Kidney (tissue), 13 donors: ENCODE measurements at regions not wholly inside any gene's neighbourhood (a gene's known extent, or its start where the extent isn't known, plus 50 kb on each side); places are given as distances from the start of the nearest gene placed in this dataset.

Experiments used
- DNase-seq, 5 donors: peaks; one replicate each; pipeline ENCODE4 v3.0.0-alpha.2; 2013 to 2020
- FAIRE-seq: peaks from 2 replicates; lab custom pipeline; 2012; peaks lifted over from hg19 to GRCh38; lab: Jason Lieb, UNC
- H3K27ac ChIP-seq, 2 donors: one replicate each; pipeline ENCODE4 v1.7.0; 2013; ENCODE audit warnings: low read depth in 2 of 2, low read length in 2 of 2, inconsistent platforms in 1 of 2
- H3K27me3 ChIP-seq: one replicate; pipeline ENCODE4 v1.7.1; 2013; ENCODE audit warnings: low read length, inconsistent platforms; ENCODE audit not compliant: control insufficient read depth, insufficient read depth
- H3K36me3 ChIP-seq, 3 donors: one replicate each; pipeline versions ENCODE4 v1.7.0 to v1.7.1; 2013; ENCODE audit warnings: low read length in 3 of 3, control low read depth in 1 of 3, inconsistent platforms in 1 of 3; ENCODE audit not compliant: insufficient read depth in 3 of 3, control insufficient read depth in 2 of 3
- H3K4me1 ChIP-seq, 3 donors: one replicate each; pipeline versions ENCODE4 v1.7.0 to v1.7.1; 2013; ENCODE audit warnings: low read length in 3 of 3, inconsistent platforms in 1 of 3, low read depth in 1 of 3; ENCODE audit not compliant: control insufficient read depth in 2 of 3, insufficient read depth in 2 of 3
- H3K4me3 ChIP-seq, 3 donors: one replicate each; pipeline versions ENCODE4 v1.7.0 to v1.8.1; 2013; ENCODE audit warnings: low read length in 3 of 3, control low read depth in 1 of 3, inconsistent platforms in 1 of 3
- H3K9ac ChIP-seq, 3 donors: one replicate each; pipeline versions ENCODE4 v1.7.0 to v1.7.1; 2013; ENCODE audit warnings: low read length in 3 of 3, control low read depth in 1 of 3, inconsistent platforms in 1 of 3
- H3K9me3 ChIP-seq, 3 donors: one replicate each; pipeline versions ENCODE4 v1.7.0 to v1.7.1; 2013; ENCODE audit warnings: low read length in 3 of 3, control low read depth in 1 of 3, inconsistent platforms in 1 of 3; ENCODE audit not compliant: control insufficient read depth in 2 of 3, insufficient read depth in 1 of 3
- CTCF ChIP-seq: IDR thresholded peaks from 3 replicates; pipeline ENCODE4 v1.5.1; 2012; ENCODE audit warnings: mild to moderate bottlenecking, moderate library complexity, borderline replicate concordance; ENCODE audit not compliant: insufficient read depth; ENCODE audit errors: extremely low read depth
- intact Hi-C: fragments of 100-400 bp; cut with DNase I; formaldehyde crosslinking; loops from one replicate; pipeline ENCODE4 v1.11.1; 2022
- donor health status: control.
- donor health status: control.
- donor health status: control.
- donor health status: control.
- donor health status: control.
- donor health status: DM: yes; HTN: yes; CAD: no.
- donor health status: Normal renal cell carcinoma (clear cell type).

GRCh38 chr22:48838376-48838775 lies 989.3 kb downstream of the BRD1 start:
- DNase-seq (peak in 1 of 5 donors; percentile 61), FAIRE-seq (no peak)
- Histone ChIP-seq H3K4me3 (no peak overlapping the region), H3K9me3 (no peaks in the 10 kb centered on the region), H3K36me3 (no peaks in the 10 kb centered on the region), H3K4me1 (no peaks in the 10 kb centered on the region), H3K27me3 (no peaks in the 10 kb centered on the region), H3K9ac (no peak overlapping the region), H3K27ac (no peak overlapping the region)
- no peak for TF ChIP-seq CTCF
- intact Hi-C loops, result no loop called here

GRCh38 chr22:48837341-48837935 lies 990.2 kb downstream of the BRD1 start:
- no peak for FAIRE-seq
- Histone ChIP-seq H3K36me3 (no peaks in the 10 kb centered on the region), H3K9me3 (peaks cover 0 to 4% (median 0%) of the 10 kb centered on the region in 3 donors), H3K27me3 (no peaks in the 10 kb centered on the region), H3K9ac (no peak overlapping the region), H3K27ac (no peak overlapping the region), H3K4me3 (no peak overlapping the region), H3K4me1 (no peaks in the 10 kb centered on the region)
- DNase-seq, result peak in 1 of 5 donors; percentile 46
- intact Hi-C loops, result no loop called here
- no peak for TF ChIP-seq CTCF

- DNase-seq (no peak), FAIRE-seq (no peak)
- intact Hi-C loops, result no loop called here
- Histone ChIP-seq H3K27me3 (no peaks in the 10 kb centered on the region), H3K36me3 (no peaks in the 10 kb centered on the region), H3K9me3 (peaks cover 0 to 4% (median 0%) of the 10 kb centered on the region in 3 donors), H3K9ac (no peak overlapping the region), H3K4me3 (no peak overlapping the region), H3K27ac (no peak overlapping the region), H3K4me1 (no peaks in the 10 kb centered on the region)
- no peak for TF ChIP-seq CTCF
These were observed 990.9 kb downstream of the BRD1 start for GRCh38 chr22:48836673-48837340.
